Lower leg skin (tissue), 4 donors: ENCODE measurements at regions not wholly inside any gene's neighbourhood (a gene's known extent, or its start where the extent isn't known, plus 50 kb on each side); places are given as distances from the start of the nearest gene placed in this dataset.

Experiments used
- DNase-seq, 2 donors: peaks; one replicate each; pipeline ENCODE4 v3.0.0-alpha.2; 2019; ENCODE audit warnings: low spot score in 2 of 2
- H3K4me3 ChIP-seq: fragments of 200-600 bp; sonication (generic); 2 replicates; pipeline ENCODE4 v1.5.1; 2017; ENCODE audit warnings: mild to moderate bottlenecking, low read depth; ENCODE audit not compliant: poor library complexity, severe bottlenecking
- CTCF ChIP-seq, 3 donors: fragments of 450-650 bp; IDR thresholded peaks; one replicate each; pipeline ENCODE4 v1.5.1; 2016; ENCODE audit warnings: antibody characterized with exemption in 3 of 3, mild to moderate bottlenecking in 3 of 3, moderate library complexity in 2 of 3
- POLR2A ChIP-seq, 2 donors: fragments of 450-650 bp; IDR thresholded peaks; one replicate each; pipeline ENCODE4 v1.6.1; 2016 to 2017; ENCODE audit warnings: antibody characterized with exemption in 2 of 2, mild to moderate bottlenecking in 1 of 2, moderate library complexity in 1 of 2
- WGBS, 2 donors: methylation state at CpG; one replicate each; pipeline ENCODE4 v1.1.5; 2018; 5-methylcytosine and 5-hydroxymethylcytosine counted together
- intact Hi-C: fragments of 100-400 bp; cut with DNase I; formaldehyde crosslinking; loops from one replicate; pipeline ENCODE4 v1.15.0; 2023; ENCODE audit warnings: low total_unique reads

GRCh38 chr16:17858061-17858460 is 387.3 kb upstream of the XYLT1 start:
- TF ChIP-seq POLR2A (IDR thresholded peaks at IDR 0.05) (no peak), CTCF (IDR thresholded peaks at IDR 0.05) (no peak)
- WGBS, 2 donors, result 25 to 27% methylated on average over 10 of the region's 10 CpGs
- intact Hi-C loops, result no loop called here
- peak in 1 of 2 donors; percentile 45 for DNase-seq
- no peak overlapping the region for H3K4me3 ChIP-seq

DNA sequence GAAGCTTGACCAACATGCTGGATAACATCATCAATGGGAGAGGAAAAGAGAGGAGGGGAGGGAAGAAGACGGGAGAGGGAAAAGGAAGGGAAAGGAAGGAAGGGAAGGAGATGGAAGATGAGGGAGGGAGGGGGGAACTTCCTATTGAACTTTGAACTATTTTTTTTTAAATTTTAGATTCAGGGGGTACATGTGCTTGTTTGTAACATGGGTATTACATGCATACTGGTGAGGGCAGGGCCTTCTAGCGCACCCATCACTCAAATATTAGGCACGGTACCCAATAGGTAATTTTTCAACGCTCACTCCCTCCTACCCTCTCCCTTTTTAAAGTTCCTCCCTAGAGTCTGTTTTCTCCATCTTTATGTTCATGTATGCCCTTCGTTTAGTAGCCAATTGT is 383.2 kb upstream of the XYLT1 start:
- 90 to 92% methylated on average over 5 of the region's 5 CpGs for WGBS, 2 donors
- no peak for DNase-seq
- H3K4me3 ChIP-seq, result no peak overlapping the region
- intact Hi-C loops, result no loop called here
- TF ChIP-seq CTCF (IDR thresholded peaks at IDR 0.05) (no peak), POLR2A (IDR thresholded peaks at IDR 0.05) (no peak)

DNA sequence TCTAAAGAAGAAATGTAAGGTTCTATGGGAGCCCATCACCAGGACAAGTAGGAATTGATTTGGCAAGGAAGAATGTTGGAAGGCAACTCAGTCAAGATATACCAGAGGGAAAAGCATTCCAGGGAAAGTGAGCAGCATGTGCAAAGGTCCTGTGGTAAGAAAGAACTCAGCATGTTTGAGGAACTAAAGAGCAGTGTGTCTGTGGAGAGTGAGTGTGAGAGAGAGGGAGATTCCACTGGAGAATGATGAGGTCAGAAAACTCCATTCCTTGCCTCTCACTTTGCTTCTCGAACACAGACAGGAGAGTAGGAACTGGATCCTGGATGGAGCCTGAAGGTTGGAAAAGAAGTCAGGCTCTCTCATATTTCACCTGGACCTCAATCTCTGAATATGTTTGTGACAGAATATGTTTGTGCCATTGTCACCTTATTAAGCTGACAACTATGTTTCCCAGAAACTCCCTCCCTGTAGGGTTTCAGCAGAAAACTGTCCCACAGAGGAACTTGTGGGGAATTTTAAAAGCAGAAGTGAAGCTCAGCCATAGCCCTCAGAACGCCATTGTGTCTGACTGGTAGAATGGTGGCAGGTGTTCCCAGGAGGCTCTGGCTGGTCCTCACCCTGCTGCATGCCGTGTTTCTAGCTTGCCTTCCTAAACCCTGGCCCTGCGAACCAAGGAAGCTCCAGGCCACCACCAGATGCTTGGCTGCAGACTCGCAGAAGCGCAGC is 382.4 kb upstream of the XYLT1 start:
- no peak overlapping the region for H3K4me3 ChIP-seq
- no peak for DNase-seq
- TF ChIP-seq POLR2A (IDR thresholded peaks at IDR 0.05) (no peak), CTCF (IDR thresholded peaks at IDR 0.05) (no peak)
- 82 to 91% methylated on average over 6 of the region's 6 CpGs for WGBS, 2 donors
- intact Hi-C loops, result no loop called here

DNA sequence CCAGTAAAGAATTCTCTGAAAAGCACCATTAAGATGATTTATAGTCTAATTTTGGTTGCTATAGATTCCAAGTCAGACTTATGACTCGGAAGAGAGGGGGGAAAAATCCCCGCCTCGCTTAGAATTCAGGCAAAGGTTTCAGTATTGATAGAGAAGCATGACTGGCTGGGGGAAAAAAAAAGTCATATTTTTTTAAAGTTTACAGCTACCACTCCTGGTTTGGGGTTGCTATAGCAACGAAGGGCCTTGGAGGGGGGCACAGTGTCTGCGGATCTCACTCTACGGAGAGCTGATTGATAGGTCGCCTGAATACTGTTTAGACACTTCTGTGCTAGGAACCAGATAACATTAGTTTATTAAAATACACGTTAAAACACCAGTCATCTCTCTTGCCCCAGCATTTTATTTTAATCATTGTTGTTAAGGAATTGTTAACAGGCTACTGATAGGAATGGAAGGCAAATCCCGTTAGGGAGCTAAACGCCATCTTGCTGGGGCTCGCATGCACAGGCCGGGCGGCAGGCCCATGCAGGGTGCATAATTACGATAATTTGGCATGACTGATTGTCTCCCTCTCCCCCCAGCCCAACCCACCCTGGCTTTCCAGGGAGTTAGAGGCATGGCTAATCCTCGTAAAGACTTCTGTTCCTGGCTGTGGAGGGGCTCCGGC is 380.0 kb upstream of the XYLT1 start:
- TF ChIP-seq CTCF (IDR thresholded peaks at IDR 0.05) (no peak), POLR2A (IDR thresholded peaks at IDR 0.05) (no peak)
- H3K4me3 ChIP-seq, result no peak overlapping the region
- 35 to 42% methylated on average over 16 of the region's 16 CpGs for WGBS, 2 donors
- DNase-seq, result no peak
- intact Hi-C loops, result no loop called here

DNA sequence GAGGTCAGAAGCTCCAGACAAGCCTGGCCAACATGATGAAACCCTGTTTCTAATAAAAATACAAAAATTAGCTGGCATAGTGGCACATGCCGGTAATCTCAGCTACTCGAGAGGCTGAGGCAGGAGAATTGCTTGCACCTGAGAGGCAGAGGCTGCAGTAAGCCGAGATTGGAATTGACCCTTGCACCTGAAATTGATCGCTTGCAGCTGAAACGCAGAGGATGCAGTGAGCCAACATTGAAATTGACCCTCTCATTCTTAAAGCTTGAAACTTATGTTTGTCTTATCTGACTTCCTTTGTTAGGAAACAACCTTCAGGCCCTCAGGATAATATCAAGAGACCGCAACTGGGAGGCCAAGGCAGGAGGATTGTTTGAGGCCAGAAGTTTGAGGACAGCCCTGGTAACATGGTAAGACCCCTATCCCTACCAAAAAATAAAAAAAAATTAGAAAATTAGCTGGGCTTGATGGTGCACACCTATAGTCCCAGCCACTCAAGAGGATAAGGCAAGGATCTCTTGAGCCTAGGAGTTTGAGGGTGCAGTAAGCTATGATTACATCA is 376.6 kb upstream of the XYLT1 start:
- WGBS, 2 donors, result 87 to 96% methylated on average over 6 of the region's 6 CpGs
- no peak for DNase-seq
- H3K4me3 ChIP-seq, result no peak overlapping the region
- intact Hi-C loops, result no loop called here
- no peak for TF ChIP-seq CTCF (IDR thresholded peaks at IDR 0.05)
- no peak for TF ChIP-seq POLR2A (IDR thresholded peaks at IDR 0.05)
